HG03520 (cell line): ENCODE measurements at regions not wholly inside any gene's neighbourhood (a gene's known extent, or its start where the extent isn't known, plus 50 kb on each side); places are given as distances from the start of the nearest gene placed in this dataset.

Experiments
- ATAC-seq: cut with Tn5 transposase; IDR thresholded peaks from one replicate; pipeline ENCODE4 v1.9.1; 2021; ENCODE audit warnings: mild to moderate bottlenecking, moderate library complexity; ENCODE audit not compliant: unreplicated experiment

GRCh38 chr13:33684874-33685273 is 133.1 kb upstream of the RFC3 start:
- no peak for ATAC-seq

GRCh38 chr13:33686772-33687480 is 131.0 kb upstream of the RFC3 start:
- ATAC-seq: no peak

- ATAC-seq: no peak
These were observed 127.6 kb upstream of the RFC3 start for GRCh38 chr13:33690354-33690753.

GRCh38 chr13:33691980-33692379 is 126.0 kb upstream of the RFC3 start:
- ATAC-seq: no peak

- ATAC-seq: no peak
These were observed 125.4 kb upstream of the RFC3 start for GRCh38 chr13:33692531-33692930.

- no peak for ATAC-seq
These were observed 123.4 kb upstream of the RFC3 start for GRCh38 chr13:33694546-33694945.

- no peak for ATAC-seq
These were observed 121.4 kb upstream of the RFC3 start for GRCh38 chr13:33696530-33696929.

- ATAC-seq: no peak
These were observed 120.0 kb upstream of the RFC3 start for GRCh38 chr13:33697926-33698325.

GRCh38 chr13:33707449-33707848 is 110.5 kb upstream of the RFC3 start:
- ATAC-seq: no peak

- no peak for ATAC-seq
These were observed 107.0 kb upstream of the RFC3 start for GRCh38 chr13:33710924-33711323.

GRCh38 chr13:33711436-33711835 is 106.5 kb upstream of the RFC3 start:
- ATAC-seq: no peak

GRCh38 chr13:33717775-33718174 is 100.2 kb upstream of the RFC3 start:
- no peak for ATAC-seq

- no peak for ATAC-seq
These were observed 96.2 kb upstream of the RFC3 start for GRCh38 chr13:33721724-33722123.

GRCh38 chr13:33722216-33722915 is 95.6 kb upstream of the RFC3 start:
- ATAC-seq: peak; percentile 52

GRCh38 chr13:33723365-33723764 is 94.6 kb upstream of the RFC3 start:
- no peak for ATAC-seq

GRCh38 chr13:33723772-33724435 is 94.0 kb upstream of the RFC3 start:
- ATAC-seq: peak; percentile 51

GRCh38 chr13:33725340-33725739 is 92.6 kb upstream of the RFC3 start:
- no peak for ATAC-seq

- ATAC-seq: no peak
These were observed 90.5 kb upstream of the RFC3 start for GRCh38 chr13:33727297-33728083.

- peak; percentile 90 for ATAC-seq
These were observed 89.5 kb upstream of the RFC3 start for GRCh38 chr13:33728271-33729037.

GRCh38 chr13:33730147-33730546 is 87.8 kb upstream of the RFC3 start:
- no peak for ATAC-seq

GRCh38 chr13:33730619-33731018 is 87.3 kb upstream of the RFC3 start:
- no peak for ATAC-seq
